AG09309 (cell line): ENCODE measurements at regions not wholly inside any gene's neighbourhood (a gene's known extent, or its start where the extent isn't known, plus 50 kb on each side); places are given as distances from the start of the nearest gene placed in this dataset.
A peak's percentile ranks its signal among the peaks of the same experiment; 100 is the strongest.
"Not testable (repeated sequence)": the region's sequence is repeated elsewhere in the genome, so short reads cannot be mapped to it uniquely, and the experiment has no call there.

Experiments
- DNase-seq: peaks from one replicate; pipeline ENCODE4 v3.0.0-alpha.2; 2010; ENCODE audit warnings: low read depth
- H3K4me3 ChIP-seq: 2 replicates; pipeline ENCODE4 v1.5.1; 2011; ENCODE audit warnings: mild to moderate bottlenecking, low read depth, low read length, moderate library complexity; ENCODE audit not compliant: control insufficient read depth
- CTCF ChIP-seq: IDR thresholded peaks from 2 replicates; pipeline ENCODE4 v1.5.1; 2011; ENCODE audit warnings: mild to moderate bottlenecking, low read depth, low read length, inconsistent platforms; ENCODE audit not compliant: insufficient read depth, control insufficient read depth; ENCODE audit errors: missing control alignments

DNA sequence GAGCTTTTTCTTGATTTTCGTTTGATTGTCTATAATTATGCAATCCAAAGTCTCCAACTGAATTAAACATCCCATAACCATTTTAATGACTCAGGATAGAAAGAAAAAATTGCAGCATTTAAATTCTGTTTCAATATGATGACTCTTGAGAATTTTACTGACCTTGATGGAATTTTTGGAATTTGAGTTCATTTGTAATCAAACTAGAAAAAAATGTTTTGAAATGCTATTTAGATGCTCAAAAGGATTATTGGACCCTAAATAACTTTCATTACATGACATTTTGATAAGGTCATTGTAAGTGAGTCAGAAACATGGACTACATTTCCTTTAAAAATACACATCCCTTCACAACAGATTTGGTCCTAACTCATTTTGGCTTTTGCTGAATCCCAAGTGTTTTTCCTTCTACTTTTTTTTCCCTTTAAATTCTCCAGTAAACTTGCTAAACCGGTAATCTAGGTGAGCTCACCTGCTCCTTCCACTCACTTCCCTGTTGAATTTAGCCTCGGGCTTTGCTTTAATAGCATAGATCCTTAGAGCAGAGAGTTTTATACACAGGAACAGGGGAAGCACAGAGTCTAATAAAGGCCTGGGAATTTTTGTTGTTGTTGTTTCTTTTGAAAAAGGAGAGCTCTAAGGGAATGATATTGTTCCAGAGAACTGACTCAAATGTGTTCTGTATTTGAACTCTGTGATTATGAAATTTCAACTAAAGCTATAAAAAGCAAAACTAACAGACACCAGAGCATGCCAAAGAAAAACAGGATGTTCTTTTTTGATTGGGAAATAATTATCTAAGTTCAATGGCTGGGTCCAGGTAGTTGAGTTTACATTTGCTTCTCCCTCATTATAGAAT is 1088.2 kb upstream of the CITED2 start:
- DNase-seq, result peak; percentile 81
- no peak for TF ChIP-seq CTCF
- no peak overlapping the region for H3K4me3 ChIP-seq

DNA sequence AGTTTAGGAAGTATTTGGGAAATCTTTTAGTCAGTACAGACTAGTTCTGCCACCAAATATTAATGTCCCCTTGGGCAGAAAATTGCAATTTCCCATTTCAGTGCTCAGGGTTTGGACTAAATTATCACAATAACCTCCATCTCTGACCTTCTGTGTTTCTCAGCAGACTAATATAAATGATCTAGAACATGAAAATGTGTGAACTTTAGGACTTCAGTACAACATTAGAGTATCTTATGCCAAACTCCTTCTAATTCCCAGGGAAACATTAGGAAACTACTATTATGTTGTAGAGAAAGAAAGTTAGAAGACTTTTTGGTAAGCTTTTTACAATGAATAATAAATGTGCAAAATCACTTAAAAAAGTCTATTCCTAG is 1087.6 kb upstream of the CITED2 start:
- no peak overlapping the region for H3K4me3 ChIP-seq
- no peak for DNase-seq
- TF ChIP-seq CTCF, result no peak

DNA sequence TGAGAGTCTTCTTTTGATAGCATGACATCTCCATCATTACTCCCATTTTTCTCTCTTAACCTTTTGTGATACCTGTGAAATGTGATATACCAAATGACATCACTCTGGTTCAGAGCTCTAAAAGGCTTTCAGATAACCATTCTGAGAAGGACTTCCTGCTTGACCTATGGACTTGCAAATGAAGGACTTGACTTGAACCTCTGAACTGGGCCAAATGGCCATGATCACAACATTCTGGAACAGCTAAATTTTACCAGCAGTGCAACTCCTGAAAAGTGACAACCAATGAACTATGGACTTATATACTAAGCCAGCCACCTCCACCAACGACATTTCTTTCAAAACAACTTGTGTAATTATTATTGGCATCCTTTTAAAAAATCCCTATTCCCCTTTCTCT is 1085.8 kb upstream of the CITED2 start:
- TF ChIP-seq CTCF, result no peak
- DNase-seq, result no peak
- H3K4me3 ChIP-seq, result no peak overlapping the region

- H3K4me3 ChIP-seq, result no peak overlapping the region
- DNase-seq, result no peak
- no peak for TF ChIP-seq CTCF
Observed at GRCh38 chr6:140459209-140459608, 1084.8 kb upstream of the CITED2 start.

DNA sequence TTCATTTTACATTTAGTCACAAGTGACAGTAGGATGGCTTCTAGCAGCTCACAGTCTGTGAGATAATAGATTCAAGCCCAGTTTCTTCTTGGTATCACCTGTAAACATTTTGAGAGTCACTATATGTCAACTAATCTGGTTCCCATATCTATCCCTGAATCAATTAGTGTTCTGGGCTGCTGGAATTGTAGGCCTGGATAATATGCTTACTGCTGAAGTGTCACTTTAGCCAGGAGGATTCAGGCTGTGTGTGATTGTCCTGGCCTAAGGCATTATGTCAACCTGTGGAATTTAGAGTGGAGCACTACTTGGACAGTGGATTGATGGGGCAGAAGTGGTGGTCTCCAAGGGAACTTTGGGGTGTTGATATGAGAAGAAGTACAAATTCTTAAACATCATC is 1071.8 kb upstream of the CITED2 start:
- TF ChIP-seq CTCF, result no peak
- H3K4me3 ChIP-seq, result no peak overlapping the region
- no peak for DNase-seq

- H3K4me3 ChIP-seq, result no peak overlapping the region
- TF ChIP-seq CTCF, result no peak
- DNase-seq, result peak; percentile 34
Observed at GRCh38 chr6:140445474-140446004, 1071.1 kb upstream of the CITED2 start.

DNA sequence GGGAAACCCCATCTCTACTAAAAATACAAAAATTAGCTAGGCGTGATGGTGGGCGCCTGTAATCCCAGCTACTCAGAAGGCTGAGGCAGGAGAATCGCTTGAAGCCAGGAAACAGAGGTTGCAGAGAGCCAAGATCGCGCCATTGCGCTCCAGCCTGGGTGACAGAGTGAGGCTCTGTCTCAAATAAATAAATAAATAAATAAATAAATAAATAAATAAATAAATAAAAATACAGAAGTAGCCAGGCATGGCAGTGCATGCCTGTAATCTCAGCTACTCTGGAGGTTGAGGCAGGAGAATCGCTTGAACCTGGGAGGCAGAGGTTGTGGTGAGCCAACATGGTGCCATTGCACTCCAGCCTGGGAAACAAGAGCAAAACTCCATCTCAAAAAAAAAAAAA is 1068.7 kb upstream of the CITED2 start:
- DNase-seq, H3K4me3 ChIP-seq: not testable (repeated sequence)
